HepG2 (cell line): ENCODE measurements at regions not wholly inside any gene's neighbourhood (a gene's known extent, or its start where the extent isn't known, plus 50 kb on each side); places are given as distances from the start of the nearest gene placed in this dataset.
"Not testable (repeated sequence)": the region's sequence is repeated elsewhere in the genome, so short reads cannot be mapped to it uniquely, and the experiment has no call there.

Source experiments
- ATAC-seq: fragments of 200-7000 bp; cut with Tn5 transposase; 3 replicates; pipeline ENCODE4 v1.9.1; 2020; ENCODE audit warnings: mild to moderate bottlenecking, moderate library complexity
- BruUV-seq: library from RNA; stranded (reverse); fragments of 400-500 nt; replicated peaks from 2 replicates; lab custom pipeline; 2021; lab: Mats Ljungman, UMichigan
- CTCF ChIA-PET: fragments of 300-600 bp; formaldehyde crosslinking; extraction: SDS; loops from one replicate; lab custom pipeline; 2021; ENCODE audit warnings: low total read pairs, inconsistent platforms, low intra/inter-chr PET ratio; lab: Yijun Ruan, JAX
- POLR2A ChIA-PET: fragments of 350-600 bp; sonication (Branson Sonifier 250); formaldehyde crosslinking; loops from one replicate; lab custom pipeline; 2020; ENCODE audit warnings: antibody characterized with exemption, inconsistent platforms; lab: Yijun Ruan, JAX
- DNase-seq: peaks from one replicate; pipeline ENCODE4 v3.0.0-alpha.2; 2015; ENCODE audit warnings: low spot score
- FAIRE-seq: peaks from 3 replicates; lab custom pipeline; 2011; peaks lifted over from hg19 to GRCh38; lab: Jason Lieb, UNC
- H2AFZ ChIP-seq: one replicate; pipeline ENCODE4 v1.6.1; 2011; ENCODE audit warnings: low read length, inconsistent platforms
- H3K27ac ChIP-seq: fragments of 300-600 bp; 3 replicates; pipeline ENCODE4 v1.8.0; 2011; ENCODE audit warnings: mixed run types, mild to moderate bottlenecking, mixed read lengths, low read length, inconsistent platforms; ENCODE audit not compliant: insufficient read depth; ENCODE audit errors: extremely low read length
- H3K27me3 ChIP-seq, 2 experiments: fragments of 200-600 bp in 1 of 2; 2 replicates in 1 of 2; 3 replicates in 1 of 2; pipeline versions ENCODE4 v1.6.0 to v1.8.0; 2011; ENCODE audit warnings: low read length in 2 of 2, mild to moderate bottlenecking in 2 of 2, moderate library complexity in 2 of 2, inconsistent platforms in 1 of 2; ENCODE audit not compliant: insufficient read depth in 2 of 2, control insufficient read depth in 1 of 2
- H3K36me3 ChIP-seq, 2 experiments: fragments of 200-600 bp in 1 of 2; replicated peaks in 1 of 2; 2 replicates in 1 of 2; 3 replicates in 1 of 2; pipeline versions ENCODE4 v1.5.1 to v1.8.0; 2011; ENCODE audit warnings: low read length in 2 of 2, inconsistent platforms in 1 of 2; ENCODE audit not compliant: insufficient read depth in 2 of 2, control insufficient read depth in 1 of 2
- H3K4me1 ChIP-seq: 2 replicates; pipeline ENCODE4 v1.5.1; 2012; ENCODE audit warnings: low read length, inconsistent platforms; ENCODE audit not compliant: insufficient read depth
- H3K4me2 ChIP-seq: 2 replicates; pipeline ENCODE4 v1.6.0; 2011; ENCODE audit warnings: low read depth, low read length, inconsistent platforms
- H3K4me3 ChIP-seq, 3 experiments: fragments of 200-600 bp in 1 of 3; sonication (generic), shearing (Covaris generic) in 1 of 3; replicated peaks in 1 of 3; 2 replicates each; pipeline ENCODE4 v1.5.1; 2011 to 2016; ENCODE audit warnings: low read length in 3 of 3, inconsistent platforms in 2 of 3, low read depth in 2 of 3, mild to moderate bottlenecking in 2 of 3, control low read depth in 1 of 3, mixed read lengths in 1 of 3; ENCODE audit not compliant: insufficient read depth in 1 of 3
- H3K79me2 ChIP-seq: one replicate; pipeline ENCODE4 v1.6.1; 2011; ENCODE audit warnings: low read length, inconsistent platforms; ENCODE audit not compliant: insufficient read depth
- H3K9ac ChIP-seq: 2 replicates; pipeline ENCODE4 v1.6.0; 2011; ENCODE audit warnings: mild to moderate bottlenecking, low read depth, low read length, inconsistent platforms; ENCODE audit not compliant: insufficient read depth
- H3K9me3 ChIP-seq: 2 replicates; pipeline ENCODE4 v1.5.1; 2012; ENCODE audit warnings: mild to moderate bottlenecking, low read length
- H4K20me1 ChIP-seq: 2 replicates; pipeline ENCODE4 v1.6.0; 2011; ENCODE audit warnings: inconsistent platforms, mild to moderate bottlenecking, low read length, moderate library complexity; ENCODE audit not compliant: insufficient read depth
- SAFB2 ChIP-seq: sonication (generic); formaldehyde crosslinking; IDR thresholded peaks from 2 replicates; pipeline ENCODE4 v1.5.1; 2020; ENCODE audit warnings: missing genetic modification reagents, low read depth, mild to moderate bottlenecking, borderline replicate concordance
- TAF1 ChIP-seq: sonication (generic); formaldehyde crosslinking; IDR thresholded peaks from 2 replicates; pipeline ENCODE4 v1.4.0; 2020; ENCODE audit warnings: missing genetic modification reagents
- ZNF503 ChIP-seq: sonication (generic); formaldehyde crosslinking; IDR thresholded peaks from 2 replicates; pipeline ENCODE4 v1.4.0; 2020; ENCODE audit warnings: missing genetic modification reagents
- WGBS: methylation state at CpG from one replicate; pipeline ENCODE4 v1.1.6; 2017; ENCODE audit warnings: low lambda C conversion rate; 5-methylcytosine and 5-hydroxymethylcytosine counted together
- in situ Hi-C: cut with HindIII; loops from 2 replicates; pipeline ENCODE4 v1.10.0; 2017; ENCODE audit warnings: low pct_unique_long_range_greater_than_20kb; ENCODE audit not compliant: extremely low pct_ligation_motif_present
- intact Hi-C: fragments of 100-400 bp; cut with micrococcal nuclease; formaldehyde crosslinking; loops from one replicate; pipeline ENCODE4 v1.10.0; 2022; ENCODE audit not compliant: unreplicated experiment
- TF ChIP-seq, protein P1 (sequence below): sonication (generic); formaldehyde crosslinking; IDR thresholded peaks from 2 replicates; pipeline ENCODE4 v1.9.0; 2021; ENCODE audit warnings: missing genetic modification reagents, mild to moderate bottlenecking, borderline replicate concordance

GRCh38 chr9:135404451-135405144, 75.0 kb upstream of the PPP1R26 start (continued):
- no peak for TF ChIP-seq ZNF503 (CRISPR knock-in tag)
- TF ChIP-seq, protein P1, sequence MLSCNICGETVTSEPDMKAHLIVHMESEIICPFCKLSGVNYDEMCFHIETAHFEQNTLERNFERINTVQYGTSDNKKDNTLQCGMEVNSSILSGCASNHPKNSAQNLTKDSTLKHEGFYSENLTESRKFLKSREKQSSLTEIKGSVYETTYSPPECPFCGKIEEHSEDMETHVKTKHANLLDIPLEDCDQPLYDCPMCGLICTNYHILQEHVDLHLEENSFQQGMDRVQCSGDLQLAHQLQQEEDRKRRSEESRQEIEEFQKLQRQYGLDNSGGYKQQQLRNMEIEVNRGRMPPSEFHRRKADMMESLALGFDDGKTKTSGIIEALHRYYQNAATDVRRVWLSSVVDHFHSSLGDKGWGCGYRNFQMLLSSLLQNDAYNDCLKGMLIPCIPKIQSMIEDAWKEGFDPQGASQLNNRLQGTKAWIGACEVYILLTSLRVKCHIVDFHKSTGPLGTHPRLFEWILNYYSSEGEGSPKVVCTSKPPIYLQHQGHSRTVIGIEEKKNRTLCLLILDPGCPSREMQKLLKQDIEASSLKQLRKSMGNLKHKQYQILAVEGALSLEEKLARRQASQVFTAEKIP (CRISPR knock-in tag): no peak
- TF ChIP-seq SAFB2 (CRISPR knock-in tag): no peak
- no peak for TF ChIP-seq TAF1 (CRISPR knock-in tag)

GRCh38 chr9:135405145-135405464, 74.5 kb upstream of the PPP1R26 start:
- H3K27ac ChIP-seq, FAIRE-seq, H3K36me3 ChIP-seq, ATAC-seq, H3K4me3 ChIP-seq, intact Hi-C loops, H3K4me2 ChIP-seq, CTCF ChIA-PET, H3K4me1 ChIP-seq, H4K20me1 ChIP-seq, H3K9ac ChIP-seq, BruUV-seq, DNase-seq, H3K9me3 ChIP-seq, H3K79me2 ChIP-seq, in situ Hi-C loops, POLR2A ChIA-PET, H2AFZ ChIP-seq: not testable (repeated sequence)
- peaks cover 1 to 59% of the 10 kb centered on the region in 2 experiments; a peak in 3 of 5 replicates for H3K27me3 ChIP-seq
- WGBS: 62% methylated on average over 8 of the region's 12 CpGs
